Spinal cord (tissue), 9 donors: ENCODE measurements at regions not wholly inside any gene's neighbourhood (a gene's known extent, or its start where the extent isn't known, plus 50 kb on each side); places are given as distances from the start of the nearest gene placed in this dataset.

Experiments
- DNase-seq, 6 donors: peaks; one replicate each; pipeline versions ENCODE4 v3.0.0 to v3.0.0-alpha.2; 2013 to 2015; ENCODE audit warnings: low spot score in 6 of 6, low read depth in 4 of 6
- H3K27ac ChIP-seq: one replicate; pipeline ENCODE4 v1.5.1; 2013; ENCODE audit warnings: low read depth, low read length, control low read depth
- H3K27me3 ChIP-seq: one replicate; pipeline ENCODE4 v1.6.1; 2013; ENCODE audit warnings: low read length; ENCODE audit not compliant: control insufficient read depth, insufficient read depth
- H3K36me3 ChIP-seq: one replicate; pipeline ENCODE4 v1.6.1; 2013; ENCODE audit warnings: low read length; ENCODE audit not compliant: control insufficient read depth, insufficient read depth
- H3K4me1 ChIP-seq: one replicate; pipeline ENCODE4 v1.6.1; 2013; ENCODE audit warnings: low read length; ENCODE audit not compliant: control insufficient read depth, insufficient read depth
- H3K4me3 ChIP-seq: one replicate; pipeline ENCODE4 v1.5.1; 2013; ENCODE audit warnings: low read depth, low read length, control low read depth
- H3K9me3 ChIP-seq: one replicate; pipeline ENCODE4 v1.6.1; 2013; ENCODE audit warnings: low read length; ENCODE audit not compliant: control insufficient read depth, insufficient read depth
- WGBS: methylation state at CpG from one replicate; pipeline ENCODE4 v1.1.5; 2013; ENCODE audit warnings: missing lambda C conversion rate; ENCODE audit not compliant: insufficient coverage; 5-methylcytosine and 5-hydroxymethylcytosine counted together
- donor health status: healthy.

- peaks cover 2% of the 10 kb centered on the region for H3K36me3 ChIP-seq
- DNase-seq: no peak
- no peaks in the 10 kb centered on the region for H3K27me3 ChIP-seq
- H3K4me1 ChIP-seq: peaks cover 8% of the 10 kb centered on the region
- 100% methylated on average over 1 of the region's 1 CpG for WGBS
- H3K27ac ChIP-seq: no peak overlapping the region
- no peak overlapping the region for H3K4me3 ChIP-seq
- H3K9me3 ChIP-seq: no peaks in the 10 kb centered on the region
These were observed 972.7 kb downstream of the BRD1 start for GRCh38 chr22:48855013-48855412.

DNA sequence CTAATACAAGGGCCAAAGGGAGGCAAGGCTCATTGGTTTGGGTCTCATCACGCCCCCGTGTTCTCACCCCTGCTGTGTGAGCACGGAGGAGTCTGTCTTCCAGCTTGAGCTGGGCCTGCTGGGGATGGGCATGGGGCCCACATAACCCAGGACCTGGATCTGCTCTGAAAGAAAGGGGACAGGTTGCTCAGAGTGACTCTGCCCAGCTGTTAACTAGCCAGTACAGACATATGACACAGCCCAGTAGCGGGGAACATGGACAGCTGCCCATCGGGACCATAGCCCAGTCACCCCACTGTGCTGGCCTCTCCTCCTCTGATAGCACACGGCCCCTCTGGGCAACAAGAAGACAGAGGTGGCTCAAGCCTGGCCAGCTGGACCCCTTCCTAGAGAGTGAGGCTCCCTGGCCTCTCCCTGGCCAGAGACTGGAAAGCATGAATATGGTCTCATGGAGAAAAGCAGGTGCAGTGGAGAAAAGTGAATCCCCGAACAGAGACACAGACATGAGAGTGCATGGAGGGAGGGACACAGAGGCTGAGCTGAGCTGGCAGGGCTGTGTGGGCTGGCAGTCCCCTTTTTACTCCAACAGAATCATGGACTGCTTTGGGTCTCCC is 973.9 kb downstream of the BRD1 start:
- DNase-seq: peak in 1 of 6 donors; percentile 9
- Histone ChIP-seq H3K4me3 (no peak overlapping the region), H3K9me3 (no peaks in the 10 kb centered on the region), H3K36me3 (peaks cover 2% of the 10 kb centered on the region), H3K27me3 (no peaks in the 10 kb centered on the region), H3K4me1 (peaks cover 20% of the 10 kb centered on the region), H3K27ac (no peak overlapping the region)
- WGBS: 58% methylated on average over 6 of the region's 7 CpGs

DNA sequence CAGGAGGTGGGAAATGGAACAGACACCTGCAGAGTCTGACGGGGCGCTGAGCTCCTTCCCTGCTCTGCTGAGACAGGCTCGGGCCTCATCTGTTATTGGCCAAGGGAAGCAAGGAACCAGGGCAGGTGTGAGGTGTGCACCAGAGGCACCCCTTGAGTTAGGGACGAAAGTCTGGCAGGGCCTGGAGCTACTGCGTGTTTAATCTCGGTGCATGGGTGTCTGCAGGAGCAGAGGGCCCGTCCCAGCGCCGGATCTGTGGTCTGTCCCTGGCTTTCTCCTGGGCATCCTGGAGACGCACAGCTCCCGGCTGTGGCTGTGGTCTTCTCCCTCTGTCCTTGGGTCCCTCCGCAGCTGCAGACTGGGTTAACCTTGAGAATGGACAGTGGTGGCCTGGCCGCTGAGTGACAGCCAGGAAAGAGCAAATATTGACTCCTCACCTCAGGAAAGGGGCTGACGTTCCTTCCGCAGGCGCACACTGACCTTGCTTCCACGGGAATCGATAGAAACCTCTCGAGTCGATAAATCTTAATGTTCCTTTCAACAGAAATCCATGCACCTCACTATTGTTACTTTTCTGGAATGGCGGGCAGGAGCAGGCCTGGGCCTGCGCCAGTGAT is 975.6 kb downstream of the BRD1 start:
- Histone ChIP-seq H3K4me1 (peaks cover 20% of the 10 kb centered on the region), H3K27me3 (no peaks in the 10 kb centered on the region), H3K27ac (no peak overlapping the region), H3K9me3 (no peaks in the 10 kb centered on the region), H3K36me3 (peaks cover 2% of the 10 kb centered on the region), H3K4me3 (no peak overlapping the region)
- no peak for DNase-seq
- 95% methylated on average over 15 of the region's 22 CpGs for WGBS

DNA sequence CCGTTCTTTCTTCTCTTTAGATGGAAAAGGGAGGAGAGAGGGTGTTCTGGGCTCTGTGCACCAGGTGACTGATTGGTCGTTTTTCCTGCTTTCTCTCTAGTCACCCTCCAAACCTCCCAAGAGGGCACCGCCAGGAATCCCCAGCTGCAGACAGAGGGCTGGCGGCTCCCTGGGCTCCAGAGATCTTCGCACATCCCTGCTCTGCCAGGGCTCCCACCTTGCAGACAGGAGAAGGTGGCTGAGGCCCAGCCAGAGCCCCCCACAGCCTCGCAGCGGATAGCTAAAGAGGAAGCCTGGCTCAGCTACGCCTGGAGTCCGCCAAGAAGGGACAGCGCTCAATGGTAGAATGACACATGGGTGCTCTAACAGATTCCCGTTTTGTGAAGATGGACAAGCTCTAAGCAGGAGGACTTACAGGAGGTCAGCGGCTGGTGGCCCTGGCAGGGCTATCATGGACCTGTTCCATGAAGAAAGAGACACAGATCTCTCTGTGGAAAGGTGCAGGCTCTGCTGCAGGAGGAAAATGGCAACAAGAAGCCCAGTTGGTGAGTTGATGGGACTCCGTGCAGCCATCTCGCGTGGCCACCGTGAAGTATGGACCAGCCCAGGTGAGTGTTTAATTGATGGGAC is 976.9 kb downstream of the BRD1 start:
- no peak overlapping the region for H3K4me3 ChIP-seq
- WGBS: 85% methylated on average over 14 of the region's 16 CpGs

GRCh38 chr22:48849963-48850657 is 977.6 kb downstream of the BRD1 start:
- Histone ChIP-seq H3K36me3 (peaks cover 2% of the 10 kb centered on the region), H3K9me3 (no peaks in the 10 kb centered on the region), H3K27me3 (no peaks in the 10 kb centered on the region), H3K4me1 (peaks cover 20% of the 10 kb centered on the region), H3K27ac (no peak overlapping the region), H3K4me3 (no peak overlapping the region)
- 70% methylated on average over 8 of the region's 13 CpGs for WGBS
- no peak for DNase-seq

More for the DNA sequence above, 976.9 kb downstream of the BRD1 start:
- Histone ChIP-seq H3K9me3 (no peaks in the 10 kb centered on the region), H3K36me3 (peaks cover 2% of the 10 kb centered on the region), H3K4me1 (peaks cover 20% of the 10 kb centered on the region), H3K27me3 (no peaks in the 10 kb centered on the region), H3K27ac (no peak overlapping the region)
- DNase-seq: no peak

- DNase-seq: peak in 2 of 6 donors; percentile 28 to 29
- WGBS: 28% methylated on average over 8 of the region's 8 CpGs
- H3K4me1 ChIP-seq: peaks cover 20% of the 10 kb centered on the region
- H3K4me3 ChIP-seq: no peak overlapping the region
- peaks cover 2% of the 10 kb centered on the region for H3K36me3 ChIP-seq
- H3K27me3 ChIP-seq: no peaks in the 10 kb centered on the region
- no peak overlapping the region for H3K27ac ChIP-seq
- no peaks in the 10 kb centered on the region for H3K9me3 ChIP-seq
These were observed 978.3 kb downstream of the BRD1 start for GRCh38 chr22:48849219-48849912.

DNA sequence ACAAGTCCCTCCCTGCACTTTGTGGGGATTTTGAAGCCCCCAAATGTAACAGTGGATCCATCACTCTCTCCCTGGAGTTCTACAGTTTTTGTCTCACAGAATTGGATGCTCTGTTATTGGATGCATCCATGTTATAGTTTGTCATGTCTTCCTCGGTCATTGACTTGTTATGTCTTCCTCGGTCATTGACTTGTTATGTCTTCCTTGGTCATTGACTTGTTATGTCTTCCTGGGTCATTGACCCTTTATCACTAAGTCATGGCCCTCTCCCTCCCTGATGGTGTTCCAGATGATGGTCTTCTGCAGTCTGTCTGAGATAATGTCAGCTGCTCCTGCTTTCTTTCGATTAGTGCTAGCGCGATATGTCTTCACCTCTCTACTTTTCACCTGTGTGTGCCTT is 981.5 kb downstream of the BRD1 start:
- peaks cover 18% of the 10 kb centered on the region for H3K4me1 ChIP-seq
- H3K9me3 ChIP-seq: no peaks in the 10 kb centered on the region
- H3K36me3 ChIP-seq: peaks cover 2% of the 10 kb centered on the region
- no peaks in the 10 kb centered on the region for H3K27me3 ChIP-seq
- DNase-seq: no peak
- no peak overlapping the region for H3K27ac ChIP-seq
- WGBS: no CpG with 5 or more reads among the region's 5 CpGs
- no peak overlapping the region for H3K4me3 ChIP-seq

DNA sequence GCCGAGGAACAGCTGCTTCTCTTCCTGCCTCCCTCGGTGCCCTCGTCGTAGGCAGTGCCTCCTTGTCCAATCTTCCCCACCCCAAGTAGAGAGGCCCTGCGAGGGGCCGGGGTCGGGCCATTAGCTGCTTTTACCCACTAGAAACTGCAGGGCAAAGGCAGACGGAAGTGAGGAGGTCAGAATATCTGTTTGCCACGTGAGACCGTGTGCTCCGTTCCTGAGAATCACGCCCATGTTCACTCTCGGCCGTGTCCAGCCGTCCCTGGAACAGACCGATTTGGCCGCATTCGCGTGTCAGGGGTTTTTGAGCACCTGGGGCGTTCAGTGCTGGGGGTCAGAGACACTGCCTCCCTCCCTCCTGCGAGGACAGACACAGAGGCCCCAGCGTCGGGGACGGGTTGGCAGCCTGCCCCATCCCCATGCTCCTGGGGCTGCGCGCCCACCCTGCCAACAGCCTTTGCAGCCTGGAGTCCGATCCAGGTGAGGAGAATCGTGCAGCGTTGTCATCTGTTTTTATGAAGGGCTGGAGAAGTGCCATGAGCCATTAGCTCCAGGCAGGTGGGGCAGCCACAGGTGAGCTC is 982.2 kb downstream of the BRD1 start:
- H3K4me3 ChIP-seq: no peak overlapping the region
- H3K36me3 ChIP-seq: no peaks in the 10 kb centered on the region
- peaks cover 18% of the 10 kb centered on the region for H3K4me1 ChIP-seq
- no peaks in the 10 kb centered on the region for H3K27me3 ChIP-seq
- 91% methylated on average over 27 of the region's 29 CpGs for WGBS
- DNase-seq: no peak
- H3K27ac ChIP-seq: no peak overlapping the region
- no peaks in the 10 kb centered on the region for H3K9me3 ChIP-seq

DNA sequence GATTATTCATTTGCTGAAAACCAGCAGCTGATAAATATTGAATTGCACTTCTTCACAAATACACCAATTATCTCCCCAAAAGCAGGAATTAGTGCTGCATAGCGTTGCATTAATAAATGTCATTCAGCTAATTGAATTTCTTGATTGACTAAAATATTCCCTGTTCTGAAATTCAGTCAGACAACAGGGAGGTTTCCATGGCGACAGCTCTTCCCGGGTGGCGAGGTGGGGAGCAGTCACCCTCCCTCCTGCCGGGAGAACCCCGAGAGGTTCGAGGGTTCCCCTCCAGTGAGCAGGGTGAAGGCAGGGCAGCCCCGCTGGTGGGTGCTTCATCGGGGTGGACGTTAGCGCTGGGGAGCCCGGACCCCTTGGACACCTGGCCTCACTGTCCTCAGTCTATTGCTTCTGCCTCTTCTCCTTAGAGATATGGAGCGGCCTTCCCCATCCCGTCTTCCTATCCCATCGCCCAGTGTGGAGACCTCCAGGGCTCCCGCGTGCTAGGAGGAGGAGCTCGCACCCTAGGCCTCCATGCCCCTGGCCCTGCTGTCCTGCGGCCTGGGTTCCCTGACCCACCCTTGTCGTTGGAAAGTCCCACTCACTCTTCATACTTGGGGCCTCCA is 983.5 kb downstream of the BRD1 start:
- no peaks in the 10 kb centered on the region for H3K9me3 ChIP-seq
- peaks cover 9% of the 10 kb centered on the region for H3K4me1 ChIP-seq
- peak in 1 of 6 donors; percentile 57 for DNase-seq
- no peak overlapping the region for H3K4me3 ChIP-seq
- 85% methylated on average over 15 of the region's 20 CpGs for WGBS
- no peak overlapping the region for H3K27ac ChIP-seq
- H3K36me3 ChIP-seq: no peaks in the 10 kb centered on the region
- H3K27me3 ChIP-seq: peaks cover 1% of the 10 kb centered on the region
